HepG2 (cell line): ENCODE measurements at regions not wholly inside any gene's neighbourhood (a gene's known extent, or its start where the extent isn't known, plus 50 kb on each side); places are given as distances from the start of the nearest gene placed in this dataset.

Experiments used
- ATAC-seq: fragments of 200-7000 bp; cut with Tn5 transposase; 3 replicates; pipeline ENCODE4 v1.9.1; 2020; ENCODE audit warnings: mild to moderate bottlenecking, moderate library complexity
- BruUV-seq: library from RNA; stranded (reverse); fragments of 400-500 nt; replicated peaks from 2 replicates; lab custom pipeline; 2021; lab: Mats Ljungman, UMichigan
- CTCF ChIA-PET: fragments of 300-600 bp; formaldehyde crosslinking; extraction: SDS; loops from one replicate; lab custom pipeline; 2021; ENCODE audit warnings: low total read pairs, inconsistent platforms, low intra/inter-chr PET ratio; lab: Yijun Ruan, JAX
- POLR2A ChIA-PET: fragments of 350-600 bp; sonication (Branson Sonifier 250); formaldehyde crosslinking; loops from one replicate; lab custom pipeline; 2020; ENCODE audit warnings: antibody characterized with exemption, inconsistent platforms; lab: Yijun Ruan, JAX
- DNase-seq: peaks from one replicate; pipeline ENCODE4 v3.0.0-alpha.2; 2015; ENCODE audit warnings: low spot score
- FAIRE-seq: peaks from 3 replicates; lab custom pipeline; 2011; peaks lifted over from hg19 to GRCh38; lab: Jason Lieb, UNC
- H2AFZ ChIP-seq: one replicate; pipeline ENCODE4 v1.6.1; 2011; ENCODE audit warnings: low read length, inconsistent platforms
- H3K27ac ChIP-seq: fragments of 300-600 bp; 3 replicates; pipeline ENCODE4 v1.8.0; 2011; ENCODE audit warnings: mixed run types, mild to moderate bottlenecking, mixed read lengths, low read length, inconsistent platforms; ENCODE audit not compliant: insufficient read depth; ENCODE audit errors: extremely low read length
- H3K27me3 ChIP-seq, 2 experiments: fragments of 200-600 bp in 1 of 2; 2 replicates in 1 of 2; 3 replicates in 1 of 2; pipeline versions ENCODE4 v1.6.0 to v1.8.0; 2011; ENCODE audit warnings: low read length in 2 of 2, mild to moderate bottlenecking in 2 of 2, moderate library complexity in 2 of 2, inconsistent platforms in 1 of 2; ENCODE audit not compliant: insufficient read depth in 2 of 2, control insufficient read depth in 1 of 2
- H3K36me3 ChIP-seq, 2 experiments: fragments of 200-600 bp in 1 of 2; replicated peaks in 1 of 2; 2 replicates in 1 of 2; 3 replicates in 1 of 2; pipeline versions ENCODE4 v1.5.1 to v1.8.0; 2011; ENCODE audit warnings: low read length in 2 of 2, inconsistent platforms in 1 of 2; ENCODE audit not compliant: insufficient read depth in 2 of 2, control insufficient read depth in 1 of 2
- H3K4me1 ChIP-seq: 2 replicates; pipeline ENCODE4 v1.5.1; 2012; ENCODE audit warnings: low read length, inconsistent platforms; ENCODE audit not compliant: insufficient read depth
- H3K4me2 ChIP-seq: 2 replicates; pipeline ENCODE4 v1.6.0; 2011; ENCODE audit warnings: low read depth, low read length, inconsistent platforms
- H3K4me3 ChIP-seq, 3 experiments: fragments of 200-600 bp in 1 of 3; sonication (generic), shearing (Covaris generic) in 1 of 3; replicated peaks in 1 of 3; 2 replicates each; pipeline ENCODE4 v1.5.1; 2011 to 2016; ENCODE audit warnings: low read length in 3 of 3, inconsistent platforms in 2 of 3, low read depth in 2 of 3, mild to moderate bottlenecking in 2 of 3, control low read depth in 1 of 3, mixed read lengths in 1 of 3; ENCODE audit not compliant: insufficient read depth in 1 of 3
- H3K79me2 ChIP-seq: one replicate; pipeline ENCODE4 v1.6.1; 2011; ENCODE audit warnings: low read length, inconsistent platforms; ENCODE audit not compliant: insufficient read depth
- H3K9ac ChIP-seq: 2 replicates; pipeline ENCODE4 v1.6.0; 2011; ENCODE audit warnings: mild to moderate bottlenecking, low read depth, low read length, inconsistent platforms; ENCODE audit not compliant: insufficient read depth
- H3K9me3 ChIP-seq: 2 replicates; pipeline ENCODE4 v1.5.1; 2012; ENCODE audit warnings: mild to moderate bottlenecking, low read length
- H4K20me1 ChIP-seq: 2 replicates; pipeline ENCODE4 v1.6.0; 2011; ENCODE audit warnings: inconsistent platforms, mild to moderate bottlenecking, low read length, moderate library complexity; ENCODE audit not compliant: insufficient read depth
- SCMH1 ChIP-seq: sonication (generic); formaldehyde crosslinking; IDR thresholded peaks from 2 replicates; pipeline ENCODE4 v1.9.0; 2021; ENCODE audit warnings: missing genetic modification reagents, mild to moderate bottlenecking, borderline replicate concordance
- SMARCC2 ChIP-seq: fragments of 450-650 bp; IDR thresholded peaks from 2 replicates; pipeline ENCODE4 v1.6.1; 2017; ENCODE audit warnings: antibody characterized with exemption, mild to moderate bottlenecking
- SPEN ChIP-seq: sonication (generic); formaldehyde crosslinking; IDR thresholded peaks from 2 replicates; pipeline ENCODE4 v1.5.1; 2020; ENCODE audit warnings: low read depth, mild to moderate bottlenecking, missing genetic modification reagents
- ZKSCAN1 ChIP-seq: fragments of 150-350 bp; IDR thresholded peaks from 2 replicates; pipeline ENCODE4 v1.6.1; 2014; ENCODE audit warnings: low read length
- ZNF629 ChIP-seq: sonication (generic); formaldehyde crosslinking; conservative IDR thresholded peaks from 2 replicates; pipeline ENCODE4 v1.5.0; 2020; ENCODE audit warnings: missing genetic modification reagents
- ZNF652 ChIP-seq: IDR thresholded peaks from 2 replicates; pipeline ENCODE4 v1.6.1; 2016; ENCODE audit warnings: low read depth, borderline replicate concordance
- WGBS: methylation state at CpG from one replicate; pipeline ENCODE4 v1.1.6; 2017; ENCODE audit warnings: low lambda C conversion rate; 5-methylcytosine and 5-hydroxymethylcytosine counted together
- in situ Hi-C: cut with HindIII; loops from 2 replicates; pipeline ENCODE4 v1.10.0; 2017; ENCODE audit warnings: low pct_unique_long_range_greater_than_20kb; ENCODE audit not compliant: extremely low pct_ligation_motif_present
- intact Hi-C: fragments of 100-400 bp; cut with micrococcal nuclease; formaldehyde crosslinking; loops from one replicate; pipeline ENCODE4 v1.10.0; 2022; ENCODE audit not compliant: unreplicated experiment

GRCh38 chr15:73803806-73804205 is 50.7 kb upstream of the INSYN1 start:
- intact Hi-C loops = no loop called here
- ATAC-seq (no peak), DNase-seq (no peak), FAIRE-seq (no peak)
- no peak overlapping the region for H2AFZ ChIP-seq
- ChIA-PET POLR2A (no interaction called here), CTCF (no interaction called here)
- no TSS peak for BruUV-seq
- H3K79me2 ChIP-seq = no peaks in the 10 kb centered on the region
- WGBS = no CpG with 5 or more reads among the region's 2 CpGs
- no peaks in the 10 kb centered on the region for H3K9me3 ChIP-seq
- H3K27ac ChIP-seq = no peak overlapping the region
- H3K27me3 ChIP-seq = peaks cover 5 to 14% of the 10 kb centered on the region in 2 experiments; a peak in 3 of 5 replicates
- TF ChIP-seq ZNF629 = peak; percentile 27; the same call in 1 of the 2 replicates
- TF ChIP-seq SMARCC2 = no peak
- TF ChIP-seq, all 625 proteins: peak for 1
- no peak overlapping the region for H3K4me3 ChIP-seq
- in situ Hi-C loops = no loop called here
- no peak overlapping the region for H3K9ac ChIP-seq
- H3K36me3 ChIP-seq = no peaks in the 10 kb centered on the region
- H3K4me1 ChIP-seq = peaks cover 51% of the 10 kb centered on the region
- H4K20me1 ChIP-seq = no peaks in the 10 kb centered on the region
- no peak overlapping the region for H3K4me2 ChIP-seq

- ATAC-seq (no peak), FAIRE-seq (no peak), DNase-seq (no peak)
- WGBS = 73% methylated on average over 9 of the region's 9 CpGs
- ChIA-PET CTCF (no interaction called here), POLR2A (no interaction called here)
- peak overlapping the region; percentile 71; the same call in 1 of the 2 replicates for H3K4me2 ChIP-seq
- no peaks in the 10 kb centered on the region for H4K20me1 ChIP-seq
- in situ Hi-C loops = no loop called here
- peak overlapping the region; percentile 70 for H3K27ac ChIP-seq
- H3K79me2 ChIP-seq = no peaks in the 10 kb centered on the region
- H3K9ac ChIP-seq = no peak overlapping the region
- intact Hi-C loops = no loop called here
- peaks cover 5 to 14% of the 10 kb centered on the region in 2 experiments; a peak in 3 of 5 replicates for H3K27me3 ChIP-seq
- no peak for TF ChIP-seq ZNF652 (CRISPR knock-in tag)
- no peak for TF ChIP-seq SCMH1
- 0 out of 2 replicates have a peak, but pooled peaks have one; percentile 1 for TF ChIP-seq SPEN
- peak; percentile 80; the same call in 1 of the 2 replicates for TF ChIP-seq ZKSCAN1
- no peak overlapping the region for H3K4me3 ChIP-seq
- no TSS peak for BruUV-seq
- no peak overlapping the region for H2AFZ ChIP-seq
- H3K9me3 ChIP-seq = no peaks in the 10 kb centered on the region
- H3K4me1 ChIP-seq = peaks cover 69% of the 10 kb centered on the region
- no peaks in the 10 kb centered on the region for H3K36me3 ChIP-seq
Observed at GRCh38 chr15:73805504-73806089, 52.4 kb upstream of the INSYN1 start.
